HFFc6 (cell line): ENCODE measurements at regions not wholly inside any gene's neighbourhood (a gene's known extent, or its start where the extent isn't known, plus 50 kb on each side); places are given as distances from the start of the nearest gene placed in this dataset.
A peak's percentile ranks its signal among the peaks of the same experiment; 100 is the strongest.

Experiments
- DNase-seq: peaks from one replicate; pipeline ENCODE4 v3.0.0-alpha.2; 2018
- H3K27ac Mint-ChIP-seq: 2 replicates; pipeline ENCODE4 v1.8.0; 2020; ENCODE audit warnings: mild to moderate bottlenecking, mixed read lengths
- H3K27me3 Mint-ChIP-seq: 2 replicates; pipeline ENCODE4 v1.8.0; 2021; ENCODE audit warnings: mild to moderate bottlenecking, moderate library complexity, mixed read lengths; ENCODE audit not compliant: insufficient read depth
- H3K36me3 Mint-ChIP-seq: 2 replicates; pipeline ENCODE4 v1.8.0; 2021; ENCODE audit warnings: low read depth, mixed read lengths
- H3K4me1 Mint-ChIP-seq: 2 replicates; pipeline ENCODE4 v1.8.0; 2020; ENCODE audit warnings: low read depth, mixed read lengths
- H3K4me3 Mint-ChIP-seq: 2 replicates; pipeline ENCODE4 v1.8.0; 2020; ENCODE audit warnings: mild to moderate bottlenecking, moderate library complexity, mixed read lengths
- H3K9me3 Mint-ChIP-seq: 2 replicates; pipeline ENCODE4 v1.8.0; 2020; ENCODE audit warnings: mild to moderate bottlenecking, mixed read lengths
- TF ChIP-seq, protein P1 (sequence below): fragments of 200-600 bp; sonication (generic); IDR thresholded peaks from 2 replicates; pipeline ENCODE4 v1.5.0; 2021; ENCODE audit warnings: antibody characterized with exemption, mild to moderate bottlenecking

- Mint-ChIP-seq H3K27me3 (no peaks in the 10 kb centered on the region), H3K4me3 (no peak overlapping the region), H3K4me1 (peaks cover 44% of the 10 kb centered on the region), H3K9me3 (no peaks in the 10 kb centered on the region; the same call in 1 of the 2 replicates), H3K27ac (no peak overlapping the region), H3K36me3 (peaks cover 8% of the 10 kb centered on the region; the same call in 1 of the 2 replicates)
- no peak for DNase-seq
- TF ChIP-seq, protein P1, sequence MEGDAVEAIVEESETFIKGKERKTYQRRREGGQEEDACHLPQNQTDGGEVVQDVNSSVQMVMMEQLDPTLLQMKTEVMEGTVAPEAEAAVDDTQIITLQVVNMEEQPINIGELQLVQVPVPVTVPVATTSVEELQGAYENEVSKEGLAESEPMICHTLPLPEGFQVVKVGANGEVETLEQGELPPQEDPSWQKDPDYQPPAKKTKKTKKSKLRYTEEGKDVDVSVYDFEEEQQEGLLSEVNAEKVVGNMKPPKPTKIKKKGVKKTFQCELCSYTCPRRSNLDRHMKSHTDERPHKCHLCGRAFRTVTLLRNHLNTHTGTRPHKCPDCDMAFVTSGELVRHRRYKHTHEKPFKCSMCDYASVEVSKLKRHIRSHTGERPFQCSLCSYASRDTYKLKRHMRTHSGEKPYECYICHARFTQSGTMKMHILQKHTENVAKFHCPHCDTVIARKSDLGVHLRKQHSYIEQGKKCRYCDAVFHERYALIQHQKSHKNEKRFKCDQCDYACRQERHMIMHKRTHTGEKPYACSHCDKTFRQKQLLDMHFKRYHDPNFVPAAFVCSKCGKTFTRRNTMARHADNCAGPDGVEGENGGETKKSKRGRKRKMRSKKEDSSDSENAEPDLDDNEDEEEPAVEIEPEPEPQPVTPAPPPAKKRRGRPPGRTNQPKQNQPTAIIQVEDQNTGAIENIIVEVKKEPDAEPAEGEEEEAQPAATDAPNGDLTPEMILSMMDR = no peak
Observed at GRCh38 chr1:238345837-238346236, 455.1 kb upstream of the ZP4 start.

GRCh38 chr1:238343852-238344251 is 453.1 kb upstream of the ZP4 start:
- peaks cover 37% of the 10 kb centered on the region for H3K4me1 Mint-ChIP-seq

DNA sequence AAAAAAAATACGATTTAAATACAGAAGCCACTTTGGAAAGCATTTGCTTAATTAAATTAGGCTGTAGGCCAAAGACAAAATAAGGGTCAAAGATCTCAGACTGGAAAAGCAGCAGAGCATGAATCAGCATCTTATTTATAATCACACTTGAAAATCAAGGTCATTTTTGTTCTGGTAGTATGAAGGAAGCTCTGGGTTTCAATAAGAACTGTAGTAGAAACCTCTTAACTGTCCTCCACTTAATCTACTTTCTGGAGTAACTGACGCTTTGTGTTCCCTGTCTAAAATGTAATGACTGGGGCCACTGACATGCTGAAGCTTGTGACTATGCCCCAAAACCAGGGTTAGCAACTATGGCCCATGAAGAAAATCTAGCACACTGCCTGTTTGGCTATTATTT is 450.7 kb upstream of the ZP4 start:
- no peak for DNase-seq
- Mint-ChIP-seq H3K36me3 (peaks cover 18% of the 10 kb centered on the region; the same call in 1 of the 2 replicates), H3K27ac (peak overlapping the region; percentile 77), H3K27me3 (no peaks in the 10 kb centered on the region), H3K4me3 (peak overlapping the region; percentile 39; the same call in 1 of the 2 replicates), H3K4me1 (peaks cover 50% of the 10 kb centered on the region), H3K9me3 (peaks cover 5% of the 10 kb centered on the region)
- TF ChIP-seq, protein P1 = no peak

More at GRCh38 chr1:238343852-238344251, 453.1 kb upstream of the ZP4 start:
- Mint-ChIP-seq H3K4me3 (no peak overlapping the region), H3K27me3 (no peaks in the 10 kb centered on the region), H3K36me3 (peaks cover 10% of the 10 kb centered on the region; the same call in 1 of the 2 replicates), H3K27ac (no peak overlapping the region), H3K9me3 (no peaks in the 10 kb centered on the region; the same call in 1 of the 2 replicates)
- no peak for DNase-seq
- TF ChIP-seq, protein P1 = no peak

DNA sequence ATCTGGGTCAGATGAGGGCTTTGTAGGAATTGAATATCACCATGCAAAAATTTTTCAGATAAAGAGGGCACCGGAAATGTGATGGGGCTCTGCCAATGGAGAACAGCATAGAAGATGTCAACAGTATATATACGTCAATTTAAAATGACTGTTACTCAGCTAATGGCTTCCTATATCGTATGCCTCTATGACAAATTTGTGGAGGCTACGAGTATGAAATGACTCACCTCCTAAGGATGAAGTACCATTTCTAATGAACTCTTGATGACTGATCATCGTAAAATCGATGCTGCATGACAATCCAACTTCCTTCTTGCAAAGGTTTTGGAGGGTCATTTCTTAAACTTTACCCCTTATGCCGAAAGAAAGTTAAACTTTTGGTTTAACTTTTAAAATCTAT is 450.3 kb upstream of the ZP4 start:
- peak overlapping the region; percentile 49 for H3K4me3 Mint-ChIP-seq
- TF ChIP-seq, protein P1 = no peak
- peaks cover 5% of the 10 kb centered on the region; the same call in 1 of the 2 replicates for H3K9me3 Mint-ChIP-seq
- peak; percentile 58 for DNase-seq
- H3K36me3 Mint-ChIP-seq = peaks cover 15% of the 10 kb centered on the region; the same call in 1 of the 2 replicates
- peaks cover 51% of the 10 kb centered on the region for H3K4me1 Mint-ChIP-seq
- H3K27me3 Mint-ChIP-seq = no peaks in the 10 kb centered on the region
- H3K27ac Mint-ChIP-seq = peak overlapping the region; percentile 77

- Mint-ChIP-seq H3K27me3 (no peaks in the 10 kb centered on the region), H3K27ac (peak overlapping the region; percentile 14; the same call in 1 of the 2 replicates), H3K9me3 (peaks cover 5% of the 10 kb centered on the region; the same call in 1 of the 2 replicates), H3K4me3 (peak overlapping the region; percentile 27; the same call in 1 of the 2 replicates), H3K36me3 (peaks cover 15% of the 10 kb centered on the region; the same call in 1 of the 2 replicates), H3K4me1 (peaks cover 37% of the 10 kb centered on the region)
- TF ChIP-seq, protein P1 = no peak
- DNase-seq = no peak
Observed at GRCh38 chr1:238336531-238336930, 445.8 kb upstream of the ZP4 start.
